M059J (cell line): ENCODE measurements at regions not wholly inside any gene's neighbourhood (a gene's known extent, or its start where the extent isn't known, plus 50 kb on each side); places are given as distances from the start of the nearest gene placed in this dataset.
"Not testable (repeated sequence)": the region's sequence is repeated elsewhere in the genome, so short reads cannot be mapped to it uniquely, and the experiment has no call there.

ENCODE experiments used
- DNase-seq: peaks from one replicate; pipeline ENCODE4 v3.0.0-alpha.2; 2012; ENCODE audit warnings: low read depth

GRCh38 chr6:27101824-27102223 lies 145.7 kb upstream of the PRSS16 start:
- no peak for DNase-seq

- DNase-seq: no peak
Observed at GRCh38 chr6:27106382-27106781, 141.1 kb upstream of the PRSS16 start.

- peak; percentile 34 for DNase-seq
Observed at GRCh38 chr6:27111743-27112142, 135.8 kb upstream of the PRSS16 start.

- no peak for DNase-seq
Observed at GRCh38 chr6:27112974-27113373, 134.5 kb upstream of the PRSS16 start.

GRCh38 chr6:27119329-27119728 lies 128.2 kb upstream of the PRSS16 start:
- DNase-seq: no peak

- no peak for DNase-seq
Observed at GRCh38 chr6:27119761-27120160, 127.7 kb upstream of the PRSS16 start.

GRCh38 chr6:27121640-27122039 lies 125.9 kb upstream of the PRSS16 start:
- DNase-seq: no peak

GRCh38 chr6:27124252-27124657 lies 123.2 kb upstream of the PRSS16 start:
- DNase-seq: no peak

GRCh38 chr6:27126046-27126814 lies 121.3 kb upstream of the PRSS16 start:
- no peak for DNase-seq

GRCh38 chr6:27126815-27127537 lies 120.5 kb upstream of the PRSS16 start:
- peak; percentile 96 for DNase-seq

- not testable (repeated sequence) for DNase-seq
Observed at GRCh38 chr6:27127874-27128273, 119.6 kb upstream of the PRSS16 start.

GRCh38 chr6:27128311-27129094 lies 119.0 kb upstream of the PRSS16 start:
- peak; percentile 50 for DNase-seq

- peak; percentile 70 for DNase-seq
Observed at GRCh38 chr6:27129095-27129815, 118.2 kb upstream of the PRSS16 start.

GRCh38 chr6:27129917-27130316 lies 117.6 kb upstream of the PRSS16 start:
- no peak for DNase-seq

GRCh38 chr6:27130668-27131428 lies 116.7 kb upstream of the PRSS16 start:
- DNase-seq: peak; percentile 50

- not testable (repeated sequence) for DNase-seq
Observed at GRCh38 chr6:27132282-27132531, 115.3 kb upstream of the PRSS16 start.

- DNase-seq: peak; percentile 100
Observed at GRCh38 chr6:27132532-27133280, 114.8 kb upstream of the PRSS16 start.

GRCh38 chr6:27133281-27134227 lies 113.9 kb upstream of the PRSS16 start:
- peak; percentile 88 for DNase-seq

- DNase-seq: no peak
Observed at GRCh38 chr6:27135087-27135657, 112.3 kb upstream of the PRSS16 start.
